Amniotic epithelial cell (primary cell): ENCODE measurements at regions not wholly inside any gene's neighbourhood (a gene's known extent, or its start where the extent isn't known, plus 50 kb on each side); places are given as distances from the start of the nearest gene placed in this dataset.
"Not testable (repeated sequence)": the region's sequence is repeated elsewhere in the genome, so short reads cannot be mapped to it uniquely, and the experiment has no call there.

Experiments used
- DNase-seq: peaks from one replicate; pipeline ENCODE4 v3.0.0-alpha.2; 2010; ENCODE audit warnings: low read depth

- no peak for DNase-seq
These were observed 54.9 kb upstream of the ZNF678 start for GRCh38 chr1:227508431-227508830.

- not testable (repeated sequence) for DNase-seq
These were observed 56.6 kb upstream of the ZNF678 start for GRCh38 chr1:227506490-227507393.

GRCh38 chr1:227496045-227496444, 67.3 kb upstream of the ZNF678 start:
- not testable (repeated sequence) for DNase-seq

GRCh38 chr1:227493863-227494551, 69.3 kb upstream of the ZNF678 start:
- DNase-seq, result not testable (repeated sequence)

GRCh38 chr1:227490478-227490877, 72.9 kb upstream of the ZNF678 start:
- DNase-seq, result no peak

GRCh38 chr1:227490001-227490400, 73.4 kb upstream of the ZNF678 start:
- DNase-seq, result no peak

GRCh38 chr1:227489572-227489971, 73.8 kb upstream of the ZNF678 start:
- no peak for DNase-seq

GRCh38 chr1:227487606-227488005, 75.8 kb upstream of the ZNF678 start:
- no peak for DNase-seq

- no peak for DNase-seq
These were observed 76.8 kb upstream of the ZNF678 start for GRCh38 chr1:227486559-227486958.

- DNase-seq, result no peak
These were observed 81.4 kb upstream of the ZNF678 start for GRCh38 chr1:227482023-227482299.

GRCh38 chr1:227474072-227474471, 89.3 kb upstream of the ZNF678 start:
- DNase-seq, result not testable (repeated sequence)

GRCh38 chr1:227472772-227473171, 90.6 kb upstream of the ZNF678 start:
- DNase-seq, result no peak

GRCh38 chr1:227470688-227471087, 92.7 kb upstream of the ZNF678 start:
- DNase-seq, result no peak

- DNase-seq, result no peak
These were observed 93.6 kb upstream of the ZNF678 start for GRCh38 chr1:227469708-227470107.

GRCh38 chr1:227466039-227466645, 97.2 kb upstream of the ZNF678 start:
- no peak for DNase-seq

- no peak for DNase-seq
These were observed 98.1 kb upstream of the ZNF678 start for GRCh38 chr1:227465256-227465655.

- DNase-seq, result no peak
These were observed 103.4 kb upstream of the ZNF678 start for GRCh38 chr1:227459977-227460376.

- DNase-seq, result peak; percentile 26
These were observed 104.0 kb upstream of the ZNF678 start for GRCh38 chr1:227459326-227459841.

GRCh38 chr1:227454686-227455085, 108.7 kb upstream of the ZNF678 start:
- no peak for DNase-seq

GRCh38 chr1:227453631-227454355, 109.6 kb upstream of the ZNF678 start:
- no peak for DNase-seq

- DNase-seq, result no peak
These were observed 111.4 kb upstream of the ZNF678 start for GRCh38 chr1:227451954-227452353.

GRCh38 chr1:227451057-227451456, 112.3 kb upstream of the ZNF678 start:
- DNase-seq, result no peak
